GM18505 (cell line): ENCODE measurements at regions not wholly inside any gene's neighbourhood (a gene's known extent, or its start where the extent isn't known, plus 50 kb on each side); places are given as distances from the start of the nearest gene placed in this dataset.
"Not testable (repeated sequence)": the region's sequence is repeated elsewhere in the genome, so short reads cannot be mapped to it uniquely, and the experiment has no call there.

Source experiments
- ATAC-seq: cut with Tn5 transposase; IDR thresholded peaks from one replicate; pipeline ENCODE4 v1.9.1; 2021; ENCODE audit not compliant: unreplicated experiment
- POLR2A ChIP-seq: IDR thresholded peaks from 4 replicates; pipeline ENCODE4 v1.6.1; 2011; ENCODE audit warnings: borderline replicate concordance; ENCODE audit not compliant: insufficient read depth, insufficient read length; ENCODE audit errors: extremely low read depth

DNA sequence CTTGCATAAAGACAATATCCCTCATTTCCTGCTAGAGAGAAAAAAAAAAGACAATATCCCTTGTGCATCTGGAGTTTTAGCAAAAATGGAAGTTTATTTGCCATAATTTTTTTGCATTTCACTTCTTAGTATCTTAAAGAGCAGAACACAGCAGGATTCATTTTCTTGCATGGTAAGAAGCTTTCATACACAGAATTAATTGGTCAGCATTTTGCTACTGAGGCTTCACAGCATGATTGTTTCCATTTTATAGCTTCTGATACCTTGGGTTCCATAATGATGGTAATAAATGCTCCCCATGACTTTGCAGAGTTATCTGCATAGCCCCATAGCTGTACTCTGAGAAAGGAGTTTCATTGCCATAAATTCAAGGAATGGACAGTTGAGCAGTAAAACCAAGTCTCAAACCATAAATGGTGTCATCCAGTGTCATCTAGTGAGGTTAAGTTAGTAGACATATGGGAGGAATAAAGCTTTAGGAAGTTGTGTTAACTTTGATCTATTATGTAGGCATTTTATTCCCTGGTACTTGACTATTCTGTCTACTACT lies 88.8 kb upstream of the PLD5 start:
- ATAC-seq, result no peak
- TF ChIP-seq POLR2A, result no peak

DNA sequence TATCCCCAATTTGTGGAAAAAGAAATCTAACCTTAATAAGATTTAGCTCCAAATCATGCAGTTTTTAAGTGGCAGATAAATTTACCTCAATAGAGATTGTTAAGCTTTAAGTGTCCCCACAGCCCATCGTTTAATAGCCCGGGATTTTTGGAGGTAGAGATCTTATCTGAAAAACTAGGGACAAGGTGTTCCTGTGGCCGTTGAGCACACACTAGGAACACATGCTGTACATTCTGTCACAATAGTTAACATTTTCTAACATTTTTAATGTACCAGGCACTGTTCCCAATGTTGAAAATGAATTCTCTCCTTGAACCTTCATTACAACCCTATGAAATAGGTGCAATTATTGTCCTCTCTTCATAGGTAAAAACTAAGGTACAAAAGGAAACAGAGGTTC lies 85.7 kb upstream of the PLD5 start:
- no peak for TF ChIP-seq POLR2A
- ATAC-seq, result no peak

DNA sequence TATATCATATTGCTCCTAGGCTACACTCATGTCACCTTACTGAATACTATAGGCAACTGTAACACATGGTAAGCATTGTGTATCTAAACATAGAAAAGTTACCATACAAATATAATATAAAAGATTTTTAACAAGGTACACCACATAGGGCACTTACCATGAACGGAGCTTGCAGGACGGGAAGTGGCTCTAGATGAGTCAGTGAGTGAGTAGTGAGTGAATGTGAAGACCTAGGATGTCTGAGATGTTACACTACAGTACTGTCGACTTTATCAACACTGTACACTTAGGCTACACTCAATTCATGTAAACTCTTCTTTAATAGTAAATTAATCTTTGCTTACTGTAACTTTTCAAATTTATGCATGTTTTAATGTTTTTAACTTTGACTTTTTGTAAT lies 81.0 kb upstream of the PLD5 start:
- ATAC-seq, result no peak
- TF ChIP-seq POLR2A, result no peak

DNA sequence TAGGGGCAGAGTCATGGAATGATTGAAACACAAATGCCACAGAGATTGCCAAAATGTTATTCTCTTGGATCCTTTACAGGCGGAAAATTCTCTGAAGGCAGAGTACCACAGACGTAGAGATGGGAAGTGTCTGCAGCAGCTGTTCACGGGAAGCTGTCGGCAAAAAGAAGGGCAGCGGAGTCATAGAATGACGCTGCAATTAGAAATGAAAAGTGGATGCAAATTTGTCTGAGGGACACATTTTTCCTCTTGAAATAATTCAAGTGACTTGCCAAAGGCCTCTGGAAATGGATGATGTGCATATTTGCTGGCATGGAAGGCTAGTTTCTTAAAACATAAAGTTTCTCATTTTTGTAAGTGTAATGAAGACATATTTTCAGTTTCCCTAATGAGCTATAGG lies 77.5 kb upstream of the PLD5 start:
- no peak for TF ChIP-seq POLR2A
- ATAC-seq, result no peak

DNA sequence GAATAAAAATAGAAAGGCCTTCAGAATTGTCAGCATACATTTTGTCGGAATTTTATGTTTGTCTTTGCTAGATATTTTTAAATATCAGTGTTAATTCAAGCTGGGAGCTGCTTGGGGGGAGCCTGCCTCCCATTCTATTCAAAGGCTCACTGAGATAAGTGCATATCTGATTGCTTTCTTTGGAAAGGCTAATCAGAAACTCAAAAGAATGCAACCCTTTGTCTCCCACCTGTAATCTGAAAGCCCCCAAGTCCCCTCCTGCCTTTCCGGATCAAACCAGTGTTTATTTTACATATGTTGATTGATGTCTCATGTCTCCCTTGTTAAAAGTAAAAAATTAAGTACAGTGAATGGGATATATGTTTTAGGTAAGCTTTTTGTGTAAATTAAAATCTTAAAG lies 69.3 kb upstream of the PLD5 start:
- ATAC-seq, result not testable (repeated sequence)

DNA sequence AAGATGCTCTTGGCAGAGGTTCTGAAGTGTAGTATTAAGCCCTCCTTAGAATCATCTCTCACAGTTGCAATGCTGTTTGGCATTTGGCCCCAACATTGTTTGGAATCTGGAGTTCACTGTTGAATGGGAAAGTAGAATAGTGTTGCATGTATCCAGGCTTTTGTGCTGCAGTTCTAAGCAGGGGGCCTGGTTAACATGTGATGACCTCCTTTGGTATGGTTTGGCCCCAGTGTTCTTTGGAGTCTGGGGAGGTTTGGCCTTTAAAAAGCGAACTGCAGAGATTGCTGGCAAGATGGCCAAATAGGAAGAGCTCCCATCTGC lies 61.8 kb upstream of the PLD5 start:
- no peak for ATAC-seq
- TF ChIP-seq POLR2A, result no peak

DNA sequence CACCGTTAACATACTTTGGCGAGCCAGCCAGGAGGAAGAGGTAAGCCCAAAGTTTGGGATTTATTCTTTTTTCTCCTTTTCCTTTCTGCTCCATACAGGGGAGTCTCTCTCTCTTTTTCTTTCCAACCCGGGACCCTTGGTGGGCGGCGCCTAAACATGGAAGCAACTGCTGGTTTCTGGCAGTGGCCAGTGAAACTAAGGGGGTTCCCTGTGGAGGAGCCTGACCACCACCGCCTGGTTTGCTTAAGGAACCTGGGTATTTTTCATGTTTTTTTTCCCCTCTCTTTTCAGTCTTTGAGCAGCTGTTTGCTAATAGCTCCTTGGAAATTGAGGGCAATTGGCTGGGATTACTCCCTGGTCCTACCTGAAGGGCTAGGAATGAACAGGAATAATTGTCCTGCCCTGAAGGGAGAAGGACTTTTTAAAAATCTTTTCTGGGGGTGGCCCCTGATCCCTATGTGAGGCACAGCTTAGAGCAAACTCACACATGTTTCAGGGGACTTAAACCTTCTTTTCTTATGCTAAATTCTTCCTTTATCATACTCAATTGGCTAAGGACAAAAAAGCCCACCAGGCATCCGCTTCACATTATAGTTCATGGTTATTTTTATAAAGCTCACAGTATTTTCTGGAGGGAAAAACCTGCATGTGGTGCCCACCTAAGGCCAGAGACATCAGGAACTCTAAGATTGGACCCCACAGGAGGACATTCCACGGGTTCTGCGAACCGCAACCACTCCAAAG lies 61.3 kb upstream of the PLD5 start:
- no peak for TF ChIP-seq POLR2A
- ATAC-seq, result no peak

DNA sequence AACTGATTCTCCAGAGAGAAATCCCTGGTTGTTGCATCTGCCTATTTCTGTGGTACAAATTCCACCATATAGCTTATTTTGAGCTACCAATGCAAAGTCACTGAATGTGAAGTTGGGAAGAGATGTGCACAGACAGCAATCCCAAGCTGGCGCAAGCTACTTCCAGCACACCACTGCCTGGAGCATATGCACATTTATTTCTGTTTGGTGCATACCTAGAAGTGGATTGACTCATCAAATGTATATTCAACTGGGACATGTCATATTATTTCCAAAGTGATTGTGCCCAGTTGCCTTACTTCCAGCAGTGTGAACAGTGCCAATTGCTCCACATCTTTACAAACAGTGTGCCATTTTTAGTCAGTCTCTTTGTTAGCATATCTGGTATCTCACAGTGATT lies 58.2 kb upstream of the PLD5 start:
- ATAC-seq, result no peak
- no peak for TF ChIP-seq POLR2A

DNA sequence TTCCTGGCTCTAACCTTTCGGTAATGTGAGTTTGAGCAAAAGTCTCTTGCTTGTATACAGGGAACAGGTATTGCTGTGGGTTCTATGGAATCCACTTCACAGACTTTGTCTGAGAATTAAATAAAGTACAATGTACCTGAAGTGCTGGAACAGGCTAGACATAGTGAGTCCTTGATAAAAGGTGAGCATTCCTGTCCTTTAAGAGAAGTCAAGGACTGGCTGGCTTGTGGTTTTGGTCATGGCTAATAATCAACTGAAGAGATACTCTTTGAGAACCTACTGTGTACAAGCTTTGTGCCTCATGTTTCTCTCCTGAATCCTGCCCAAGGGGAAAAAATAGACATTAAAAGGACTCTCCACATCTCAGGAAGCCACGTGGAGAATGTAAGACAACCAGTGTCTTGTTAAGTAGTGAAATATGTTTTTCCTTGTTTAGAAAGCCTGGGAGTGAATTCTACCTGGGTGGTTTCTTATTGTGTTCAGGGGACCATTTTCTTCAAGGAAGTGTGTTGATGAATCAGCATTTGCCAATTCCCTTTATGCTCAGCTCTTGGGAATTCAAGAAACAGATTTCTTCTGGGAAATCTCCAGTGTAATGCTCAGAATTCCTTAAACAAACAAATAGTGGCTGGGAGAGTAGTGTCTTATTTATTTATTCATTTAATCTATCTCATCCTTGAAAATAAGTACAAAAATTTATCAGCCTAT lies 55.2 kb upstream of the PLD5 start:
- ATAC-seq, result no peak
- no peak for TF ChIP-seq POLR2A
